Iris pigment epithelial cell (primary cell): ENCODE measurements at regions not wholly inside any gene's neighbourhood (a gene's known extent, or its start where the extent isn't known, plus 50 kb on each side); places are given as distances from the start of the nearest gene placed in this dataset.
"Not testable (repeated sequence)": the region's sequence is repeated elsewhere in the genome, so short reads cannot be mapped to it uniquely, and the experiment has no call there.

Experiments used
- DNase-seq: peaks from one replicate; pipeline ENCODE4 v3.0.0-alpha.2; 2011; ENCODE audit warnings: low read depth

- DNase-seq, result not testable (repeated sequence)
These were observed 80.7 kb downstream of the SPTSSA start for GRCh38 chr14:34381304-34381703.

DNA sequence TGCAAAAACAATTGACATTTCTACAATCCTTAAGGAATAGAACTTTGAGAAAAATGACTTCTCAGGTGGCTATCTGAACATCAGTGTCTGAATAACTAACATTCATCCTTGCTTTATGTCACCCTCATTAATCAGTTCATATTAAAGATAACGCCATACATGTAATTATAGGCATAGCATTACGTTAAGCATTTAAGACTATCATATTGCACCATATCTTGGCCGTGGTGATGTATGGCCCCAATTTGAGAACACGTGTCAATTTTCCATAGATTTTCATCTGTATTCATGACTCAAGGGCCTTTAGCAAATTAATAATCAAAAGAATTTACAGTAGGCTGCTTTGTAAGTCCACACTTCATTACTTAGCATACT, 81.6 kb downstream of the SPTSSA start:
- no peak for DNase-seq

- DNase-seq, result no peak
These were observed 82.1 kb downstream of the SPTSSA start for GRCh38 chr14:34379816-34380470.

GRCh38 chr14:34376649-34377267, 85.3 kb downstream of the SPTSSA start:
- no peak for DNase-seq

DNA sequence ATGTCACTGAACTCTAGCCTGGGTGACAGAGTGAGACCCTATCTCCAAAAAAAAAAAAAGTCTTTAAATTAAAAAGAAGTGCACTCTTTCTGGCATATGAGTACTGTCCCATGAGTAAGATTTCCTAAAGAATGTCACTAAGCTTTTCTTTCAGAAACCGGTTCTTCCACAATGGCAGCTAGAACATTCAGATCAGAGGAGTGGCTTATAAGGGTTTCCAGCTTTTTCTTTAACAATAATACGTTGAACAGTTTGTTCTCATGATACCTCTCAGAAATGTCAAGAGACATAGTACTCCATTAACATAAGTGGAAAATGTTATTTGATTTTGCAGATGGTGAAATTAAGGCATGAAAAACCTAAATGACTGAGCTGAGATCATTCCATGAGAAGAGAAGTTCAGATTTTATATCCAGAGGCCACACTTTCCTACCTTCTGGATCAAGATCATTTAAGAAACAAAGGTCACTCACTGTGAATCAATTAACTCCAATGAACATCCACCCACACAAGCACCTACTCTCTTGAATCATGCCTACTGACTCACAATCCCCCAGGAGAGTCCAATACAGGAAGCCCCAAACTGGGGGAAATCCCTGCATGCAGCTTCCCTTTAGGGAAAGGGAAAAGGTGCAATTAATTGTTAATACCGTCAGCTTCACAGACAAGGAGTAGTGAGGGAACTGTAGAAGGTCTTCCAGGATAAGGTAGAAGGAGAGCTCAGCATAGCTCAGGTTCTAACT, 86.9 kb downstream of the SPTSSA start:
- DNase-seq, result no peak

DNA sequence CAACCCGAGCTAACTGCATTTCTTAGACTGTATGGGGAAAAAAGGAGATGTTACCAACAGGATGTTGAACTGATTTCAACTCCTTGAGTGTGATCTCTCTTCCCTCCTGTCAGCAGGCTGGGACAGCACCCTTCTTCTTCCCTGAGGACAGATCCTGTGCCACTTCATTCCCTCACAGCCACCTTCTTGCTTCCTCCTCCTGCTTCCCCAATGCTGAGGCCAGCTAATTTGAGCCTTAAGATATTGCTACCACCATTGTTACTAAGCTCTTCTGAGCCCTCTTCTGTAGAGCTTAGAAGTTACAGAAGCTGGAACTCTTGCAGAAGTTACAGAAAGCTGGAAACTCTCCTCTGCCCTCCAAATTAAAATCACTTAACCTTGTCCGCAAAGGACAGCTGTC, 88.8 kb downstream of the SPTSSA start:
- DNase-seq, result no peak

DNA sequence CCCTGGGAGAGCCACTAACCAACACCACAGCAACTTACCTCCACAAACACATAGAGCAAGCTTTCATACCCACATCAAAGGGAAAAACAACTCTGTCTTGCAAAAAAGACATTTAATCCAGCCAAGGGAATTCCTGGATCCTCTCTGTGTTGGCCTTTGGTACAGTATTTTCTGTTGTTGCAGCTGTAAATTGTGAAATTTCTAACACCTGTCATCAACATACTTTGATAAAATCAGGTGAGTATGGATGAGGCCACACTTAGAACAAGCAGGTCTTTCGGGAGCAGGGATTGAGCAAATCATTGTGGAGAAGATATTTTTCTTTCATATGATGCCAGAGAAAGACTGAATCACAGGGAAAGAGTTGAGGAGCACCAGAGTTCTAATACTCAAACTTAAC, 89.3 kb downstream of the SPTSSA start:
- no peak for DNase-seq

GRCh38 chr14:34369648-34370030, 92.4 kb downstream of the SPTSSA start:
- no peak for DNase-seq

DNA sequence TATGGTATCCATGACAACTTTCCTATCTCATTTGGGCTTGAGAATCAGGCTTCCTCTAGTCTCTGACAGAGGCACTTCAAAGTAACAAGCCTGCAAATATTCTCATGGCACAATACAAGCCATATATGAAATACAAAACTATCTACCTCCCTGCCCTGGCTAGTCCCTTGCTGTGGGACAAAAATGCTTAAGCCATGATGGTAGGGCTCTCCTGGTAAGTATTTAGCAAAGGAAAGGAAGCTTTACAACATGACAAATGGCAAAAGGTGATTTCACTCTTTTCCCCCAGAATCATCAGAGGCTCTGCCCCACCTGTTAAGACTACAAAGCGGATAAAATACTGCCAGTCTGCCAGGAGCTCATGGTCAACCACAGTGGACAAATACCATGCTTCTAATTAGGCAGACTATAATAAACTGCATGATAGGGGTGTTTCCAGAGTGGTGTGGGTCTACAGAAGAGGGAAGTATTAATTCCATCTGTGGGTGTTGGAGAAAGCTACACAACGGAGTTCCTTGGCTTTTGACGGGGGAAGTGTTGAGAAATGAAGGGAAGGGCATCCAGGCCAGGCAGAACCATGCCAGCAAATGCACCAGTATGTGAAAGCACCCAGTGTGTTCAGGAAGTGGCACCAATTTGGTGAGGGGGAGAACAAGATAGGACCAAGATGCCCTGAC, 92.9 kb downstream of the SPTSSA start:
- DNase-seq, result no peak

DNA sequence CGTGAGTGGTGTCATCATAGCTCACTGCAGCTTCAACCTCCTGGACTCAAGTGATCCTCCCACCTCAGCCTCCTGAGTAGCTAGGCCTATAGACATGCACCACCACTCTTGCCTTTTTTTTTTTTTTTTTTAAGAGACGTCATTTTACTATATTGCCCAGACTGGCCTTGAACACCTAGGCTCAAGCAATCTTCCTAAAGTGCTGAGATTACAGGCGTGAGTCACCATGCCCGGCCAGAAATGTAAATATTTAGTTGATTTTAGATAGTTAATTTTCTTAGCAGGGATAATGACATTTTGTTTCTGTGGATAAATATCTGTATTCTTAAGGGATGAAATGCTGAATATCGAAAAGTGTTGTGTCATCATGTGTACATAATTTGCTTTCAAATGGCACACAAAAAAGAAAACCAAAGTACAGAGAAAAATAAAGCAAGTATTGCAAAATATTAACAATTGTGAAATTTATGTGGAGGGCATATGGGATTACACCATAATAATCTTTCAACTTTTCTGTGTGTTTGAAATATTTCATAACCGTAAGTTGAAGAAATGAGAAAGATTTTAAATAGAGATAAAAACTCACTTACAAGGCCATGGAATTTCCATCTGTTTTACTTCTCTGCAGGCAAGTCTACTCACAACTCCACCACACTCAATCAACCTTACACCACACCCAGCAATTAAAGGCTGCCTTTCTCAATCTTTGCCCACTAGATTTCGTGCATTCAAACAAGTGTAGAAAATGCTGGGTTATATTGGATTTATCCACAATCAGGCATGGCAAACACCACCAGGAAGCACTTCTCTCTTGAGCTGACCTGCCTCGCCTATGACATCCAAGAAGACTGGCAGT, 93.7 kb downstream of the SPTSSA start:
- peak; percentile 77 for DNase-seq

- peak; percentile 50 for DNase-seq
These were observed 96.6 kb downstream of the SPTSSA start for GRCh38 chr14:34365309-34365915.

- DNase-seq, result no peak
These were observed 97.8 kb downstream of the SPTSSA start for GRCh38 chr14:34364201-34364600.

DNA sequence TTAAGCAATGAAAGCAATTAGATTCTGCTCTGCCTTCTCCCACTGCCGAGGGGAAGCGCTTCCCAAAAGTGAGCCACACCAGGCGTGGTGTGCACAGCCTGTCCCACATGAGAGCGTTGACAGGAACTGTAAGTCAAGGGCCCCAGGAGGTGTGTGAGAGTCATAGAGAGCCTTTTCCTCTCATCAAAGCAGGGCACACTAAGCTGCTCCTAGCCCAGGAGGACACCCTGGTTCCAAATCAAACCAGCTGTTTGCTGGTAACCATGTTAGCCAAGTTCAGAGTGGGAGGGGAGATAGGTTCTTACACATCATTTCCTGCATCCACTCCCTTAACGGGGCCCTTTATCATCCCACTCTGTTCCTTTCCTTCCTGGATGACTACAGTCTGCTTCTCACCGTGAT, 98.3 kb downstream of the SPTSSA start:
- DNase-seq, result peak; percentile 14

- DNase-seq, result no peak
These were observed 99.3 kb downstream of the SPTSSA start for GRCh38 chr14:34362641-34363251.

DNA sequence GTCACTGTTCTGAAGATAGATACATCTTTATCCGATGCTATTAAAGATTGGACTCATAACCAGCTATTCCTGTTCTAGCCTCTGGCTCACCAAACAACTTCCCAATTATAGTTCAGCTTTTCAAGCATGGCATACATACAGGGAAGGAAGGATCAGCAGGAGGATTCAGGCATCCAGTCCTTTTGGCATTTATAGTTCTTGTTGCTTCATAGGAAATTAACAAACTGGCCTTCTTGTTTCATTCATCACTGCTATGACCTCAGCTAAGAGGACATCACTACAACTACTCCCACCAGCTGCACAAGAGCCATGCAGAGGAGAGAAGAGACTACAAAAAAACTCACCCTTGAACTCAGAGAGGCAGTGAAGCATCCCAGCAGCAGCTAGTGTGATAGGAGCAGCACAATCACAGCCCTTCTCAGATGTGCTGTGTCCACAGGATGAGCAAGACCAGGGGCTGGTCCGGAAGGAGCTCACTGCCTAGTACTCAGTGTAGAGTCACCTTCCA, 100.5 kb downstream of the SPTSSA start:
- peak; percentile 14 for DNase-seq

- DNase-seq, result no peak
These were observed 102.5 kb downstream of the SPTSSA start for GRCh38 chr14:34359420-34360117.

- DNase-seq, result peak; percentile 43
These were observed 105.8 kb downstream of the SPTSSA start for GRCh38 chr14:34356264-34356654.

DNA sequence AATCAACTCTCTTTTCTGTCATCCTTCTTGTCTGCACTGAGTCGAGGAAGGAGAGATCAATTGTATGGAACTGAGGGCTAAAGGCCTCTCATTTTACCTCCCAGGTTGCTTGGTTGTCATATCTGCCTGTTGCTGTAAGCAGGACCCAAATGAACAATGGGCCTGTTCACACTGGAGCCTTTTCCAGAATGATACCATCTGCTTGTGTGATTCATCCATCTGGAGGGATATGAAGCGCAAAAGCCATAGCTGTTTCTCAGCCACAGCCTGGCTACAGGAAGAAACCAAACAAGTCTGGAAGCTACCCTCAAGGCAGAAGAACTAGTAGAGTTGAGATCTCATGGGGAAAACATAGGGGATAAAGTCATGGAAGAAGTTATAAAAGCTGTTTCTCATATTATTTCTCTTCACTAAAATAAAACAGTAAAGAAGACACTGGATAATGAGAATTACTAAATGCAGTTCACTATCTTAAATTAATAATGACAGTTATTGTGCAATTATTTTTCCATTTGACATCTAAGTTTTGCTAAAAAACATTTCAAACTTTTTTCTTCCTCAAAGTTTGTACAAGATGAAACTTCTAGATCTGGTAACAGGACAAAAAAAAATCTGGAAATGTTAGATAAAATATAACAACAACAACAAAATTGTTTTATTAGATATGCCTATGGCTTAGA, 106.3 kb downstream of the SPTSSA start:
- peak; percentile 82 for DNase-seq

DNA sequence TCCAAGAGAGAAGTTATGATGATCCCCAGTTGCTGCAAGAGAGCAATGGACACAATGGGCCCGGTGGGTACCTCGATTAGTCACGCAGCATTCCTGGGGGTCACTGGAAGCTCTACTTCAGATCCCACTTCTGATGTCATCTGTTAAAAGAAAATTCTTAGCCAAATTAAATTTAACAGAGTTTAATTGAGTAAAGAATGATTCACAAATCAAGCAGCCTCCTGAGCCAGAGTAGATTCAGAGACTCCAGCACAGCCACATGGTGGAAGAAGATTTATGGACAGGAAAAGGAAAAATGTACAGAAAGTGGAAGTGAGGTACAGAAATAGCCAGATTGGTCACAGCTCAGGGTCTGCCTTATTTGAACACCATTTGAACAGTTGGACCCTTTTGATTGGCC, 107.5 kb downstream of the SPTSSA start:
- no peak for DNase-seq

DNA sequence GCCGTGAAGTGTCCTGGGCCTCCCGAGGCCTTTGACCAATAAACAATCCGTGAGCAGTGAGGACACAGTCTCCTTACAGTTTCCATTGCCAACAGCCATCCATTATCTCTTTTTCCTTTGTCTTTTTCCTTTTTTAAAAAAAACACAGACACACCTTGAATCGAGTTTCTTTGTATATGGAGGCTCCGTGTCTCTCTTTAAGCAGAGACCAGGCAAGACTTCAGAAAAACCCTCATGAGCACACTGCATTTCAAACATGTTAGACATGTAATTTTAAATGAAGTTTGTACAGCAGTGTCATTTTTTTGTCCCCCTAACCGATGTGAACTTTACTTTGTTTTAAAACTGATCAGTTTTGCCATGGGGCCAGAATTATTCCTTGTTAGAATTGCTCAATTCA, 111.1 kb downstream of the SPTSSA start:
- DNase-seq, result no peak
